IgD-negative memory B cell (primary cell): ENCODE measurements at regions not wholly inside any gene's neighbourhood (a gene's known extent, or its start where the extent isn't known, plus 50 kb on each side); places are given as distances from the start of the nearest gene placed in this dataset.

ENCODE experiments used
- H3K27ac Mint-ChIP-seq, 3 donors: one replicate each; pipeline ENCODE4 v1.8.0; 2020 to 2022; ENCODE audit warnings: mild to moderate bottlenecking in 3 of 3, mixed read lengths in 3 of 3, moderate library complexity in 1 of 3
- H3K27me3 Mint-ChIP-seq: one replicate; pipeline ENCODE4 v1.8.0; 2021; ENCODE audit warnings: mixed read lengths
- H3K36me3 Mint-ChIP-seq: one replicate; pipeline ENCODE4 v1.8.0; 2020; ENCODE audit warnings: mild to moderate bottlenecking, mixed read lengths
- H3K4me1 Mint-ChIP-seq, 3 donors: one replicate each; pipeline ENCODE4 v1.8.0; 2020 to 2022; ENCODE audit warnings: mixed read lengths in 3 of 3, mild to moderate bottlenecking in 1 of 3
- H3K4me3 Mint-ChIP-seq, 4 donors: one replicate each; pipeline ENCODE4 v1.8.0; 2020 to 2022; ENCODE audit warnings: mild to moderate bottlenecking in 4 of 4, mixed read lengths in 4 of 4, moderate library complexity in 3 of 4
- H3K9me3 Mint-ChIP-seq, 3 donors: one replicate each; pipeline ENCODE4 v1.8.0; 2020 to 2021; ENCODE audit warnings: mixed read lengths in 3 of 3, mild to moderate bottlenecking in 1 of 3

GRCh38 chr7:106176414-106177299, 64.5 kb upstream of the SYPL1 start:
- no peak overlapping the region for H3K4me3 Mint-ChIP-seq
- H3K27ac Mint-ChIP-seq: no peak overlapping the region
- H3K27me3 Mint-ChIP-seq: peaks cover 8% of the 10 kb centered on the region
- H3K4me1 Mint-ChIP-seq: peaks cover 0 to 3% (median 2%) of the 10 kb centered on the region in 3 donors
- H3K36me3 Mint-ChIP-seq: no peaks in the 10 kb centered on the region
- H3K9me3 Mint-ChIP-seq: no peaks in the 10 kb centered on the region

- Mint-ChIP-seq H3K27me3 (peaks cover 8% of the 10 kb centered on the region), H3K36me3 (no peaks in the 10 kb centered on the region), H3K27ac (no peak overlapping the region), H3K9me3 (no peaks in the 10 kb centered on the region), H3K4me1 (peaks cover 0 to 3% (median 2%) of the 10 kb centered on the region in 3 donors), H3K4me3 (no peak overlapping the region)
Observed at GRCh38 chr7:106175507-106175906, 63.4 kb upstream of the SYPL1 start.

GRCh38 chr7:106170651-106171050, 58.5 kb upstream of the SYPL1 start:
- H3K9me3 Mint-ChIP-seq: no peaks in the 10 kb centered on the region
- H3K36me3 Mint-ChIP-seq: no peaks in the 10 kb centered on the region
- no peak overlapping the region for H3K4me3 Mint-ChIP-seq
- peaks cover 1% of the 10 kb centered on the region for H3K27me3 Mint-ChIP-seq
- H3K27ac Mint-ChIP-seq: no peak overlapping the region
- H3K4me1 Mint-ChIP-seq: peaks cover 2 to 9% (median 7%) of the 10 kb centered on the region in 3 donors

GRCh38 chr7:106169821-106170610, 57.9 kb upstream of the SYPL1 start:
- Mint-ChIP-seq H3K9me3 (no peaks in the 10 kb centered on the region), H3K4me1 (peaks cover 5 to 11% (median 7%) of the 10 kb centered on the region in 3 donors), H3K36me3 (peaks cover 2% of the 10 kb centered on the region), H3K4me3 (no peak overlapping the region), H3K27ac (no peak overlapping the region), H3K27me3 (peaks cover 1% of the 10 kb centered on the region)

- peak overlapping the region in 1 of 3 donors; percentile 90 for H3K27ac Mint-ChIP-seq
- H3K4me1 Mint-ChIP-seq: peaks cover 5 to 11% (median 7%) of the 10 kb centered on the region in 3 donors
- H3K36me3 Mint-ChIP-seq: peaks cover 2% of the 10 kb centered on the region
- H3K9me3 Mint-ChIP-seq: peaks cover 0 to 7% (median 5%) of the 10 kb centered on the region in 3 donors
- no peak overlapping the region for H3K4me3 Mint-ChIP-seq
- H3K27me3 Mint-ChIP-seq: no peaks in the 10 kb centered on the region
Observed at GRCh38 chr7:106167439-106168136, 55.5 kb upstream of the SYPL1 start.

- Mint-ChIP-seq H3K27me3 (no peaks in the 10 kb centered on the region), H3K36me3 (peaks cover 2% of the 10 kb centered on the region), H3K9me3 (peaks cover 0 to 7% (median 5%) of the 10 kb centered on the region in 3 donors), H3K4me1 (peaks cover 5 to 11% (median 7%) of the 10 kb centered on the region in 3 donors), H3K27ac (peak overlapping the region in 1 of 3 donors; percentile 54), H3K4me3 (no peak overlapping the region)
Observed at GRCh38 chr7:106166651-106167342, 54.7 kb upstream of the SYPL1 start.

- Mint-ChIP-seq H3K27me3 (no peaks in the 10 kb centered on the region), H3K9me3 (peaks cover 0 to 9% (median 5%) of the 10 kb centered on the region in 3 donors), H3K27ac (no peak overlapping the region), H3K4me3 (peak overlapping the region in 1 of 4 donors; percentile 17), H3K36me3 (peaks cover 2% of the 10 kb centered on the region), H3K4me1 (peaks cover 5 to 11% (median 7%) of the 10 kb centered on the region in 3 donors)
Observed at GRCh38 chr7:106165337-106165736, 53.2 kb upstream of the SYPL1 start.

GRCh38 chr7:106163257-106163656, 51.1 kb upstream of the SYPL1 start:
- peaks cover 5 to 11% (median 7%) of the 10 kb centered on the region in 3 donors for H3K4me1 Mint-ChIP-seq
- H3K36me3 Mint-ChIP-seq: peaks cover 2% of the 10 kb centered on the region
- H3K4me3 Mint-ChIP-seq: peak overlapping the region in 1 of 4 donors; percentile 81
- no peaks in the 10 kb centered on the region for H3K27me3 Mint-ChIP-seq
- H3K9me3 Mint-ChIP-seq: peaks cover 0 to 9% (median 5%) of the 10 kb centered on the region in 3 donors
- H3K27ac Mint-ChIP-seq: no peak overlapping the region
